ENCODE measurements at regions not wholly inside any gene's neighbourhood (a gene's known extent, or its start where the extent isn't known, plus 50 kb on each side); places are given as distances from the start of the nearest gene placed in this dataset.

DNA sequence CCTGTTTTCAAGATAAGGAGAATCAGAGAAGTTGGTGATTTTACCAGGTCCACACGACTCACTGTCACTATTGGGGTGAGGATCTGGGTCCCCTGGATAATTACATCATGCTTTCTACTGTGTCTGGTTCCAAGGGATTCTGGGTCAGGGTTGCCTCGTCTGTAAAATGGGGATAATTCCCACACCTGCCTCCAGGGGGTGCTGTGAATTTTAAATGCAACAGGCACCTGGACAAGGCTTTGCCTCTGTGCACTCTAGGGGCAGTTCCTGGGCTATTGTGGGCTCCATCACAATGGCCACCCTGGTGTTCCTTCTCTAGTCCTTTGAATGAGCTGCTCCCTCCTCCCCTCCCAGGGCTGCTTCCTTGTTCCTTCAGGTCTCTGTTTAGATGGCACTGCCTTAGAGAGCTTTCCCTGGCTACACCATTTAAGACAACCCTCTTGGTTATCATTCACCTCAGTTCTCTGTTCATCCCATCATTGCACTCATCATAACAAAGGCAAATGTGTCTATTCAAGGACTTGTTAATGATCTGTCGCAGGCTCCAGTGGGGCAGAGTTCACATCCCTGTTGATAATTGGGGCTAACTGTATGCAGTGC is 178.6 kb downstream of the MIAT start:
- TF ChIP-seq, protein P1, sequence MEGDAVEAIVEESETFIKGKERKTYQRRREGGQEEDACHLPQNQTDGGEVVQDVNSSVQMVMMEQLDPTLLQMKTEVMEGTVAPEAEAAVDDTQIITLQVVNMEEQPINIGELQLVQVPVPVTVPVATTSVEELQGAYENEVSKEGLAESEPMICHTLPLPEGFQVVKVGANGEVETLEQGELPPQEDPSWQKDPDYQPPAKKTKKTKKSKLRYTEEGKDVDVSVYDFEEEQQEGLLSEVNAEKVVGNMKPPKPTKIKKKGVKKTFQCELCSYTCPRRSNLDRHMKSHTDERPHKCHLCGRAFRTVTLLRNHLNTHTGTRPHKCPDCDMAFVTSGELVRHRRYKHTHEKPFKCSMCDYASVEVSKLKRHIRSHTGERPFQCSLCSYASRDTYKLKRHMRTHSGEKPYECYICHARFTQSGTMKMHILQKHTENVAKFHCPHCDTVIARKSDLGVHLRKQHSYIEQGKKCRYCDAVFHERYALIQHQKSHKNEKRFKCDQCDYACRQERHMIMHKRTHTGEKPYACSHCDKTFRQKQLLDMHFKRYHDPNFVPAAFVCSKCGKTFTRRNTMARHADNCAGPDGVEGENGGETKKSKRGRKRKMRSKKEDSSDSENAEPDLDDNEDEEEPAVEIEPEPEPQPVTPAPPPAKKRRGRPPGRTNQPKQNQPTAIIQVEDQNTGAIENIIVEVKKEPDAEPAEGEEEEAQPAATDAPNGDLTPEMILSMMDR (optimal IDR thresholded peaks at IDR 0.05 in 1 of 3, IDR thresholded peaks at IDR 0.05 in 1 of 3, conservative IDR thresholded peaks at IDR 0.05 in 1 of 3; ENCODE audit: extremely low read depth in 1 of 3, insufficient read depth in 2 of 3, low read length in 3 of 3): peak; percentile 61 to 81 (median 74)
- no peak for TF ChIP-seq EZH2 (IDR thresholded peaks at IDR 0.05; ENCODE audit: low read length)

Data from keratinocyte (primary cell).